ENCODE measurements at regions not wholly inside any gene's neighbourhood (a gene's known extent, or its start where the extent isn't known, plus 50 kb on each side); places are given as distances from the start of the nearest gene placed in this dataset.

GRCh38 chr16:85528528-85529387 is 84.4 kb upstream of the GSE1 start:
- Histone ChIP-seq H3K4me3 (ENCODE audit: low read depth, low read length) (no peak overlapping the region), H4K8ac (ENCODE audit: low read depth, low read length) (no peak overlapping the region), H3K4me1 (ENCODE audit: control insufficient read depth in 1 of 2, insufficient read depth in 2 of 2, low read length in 2 of 2) (peaks cover 27 to 31% of the 10 kb centered on the region in 2 experiments), H4K12ac (ENCODE audit: low read depth, low read length) (no peak overlapping the region), H2BK12ac (ENCODE audit: low read length) (no peak overlapping the region), H4K91ac (ENCODE audit: low read depth, low read length) (no peak overlapping the region), H3K79me2 (ENCODE audit: control insufficient read depth, insufficient read depth, low read length, poor library complexity) (peaks cover 3% of the 10 kb centered on the region), H3K27me3 (ENCODE audit: insufficient read depth, low read length) (no peaks in the 10 kb centered on the region), H3K36me3 (ENCODE audit: control insufficient read depth in 1 of 2, insufficient read depth in 2 of 2, low read length in 2 of 2) (no peaks in the 10 kb centered on the region), H3K4me2 (ENCODE audit: low read length) (no peak overlapping the region), H3K14ac (ENCODE audit: low read length) (no peak overlapping the region), H2AFZ (ENCODE audit: insufficient read depth, low read length, poor library complexity) (no peak overlapping the region), H3K9me3 (ENCODE audit: insufficient read depth, low read depth, low read length) (no peaks in the 10 kb centered on the region), H2BK5ac (ENCODE audit: low read depth, low read length, poor library complexity) (no peak overlapping the region), H3K79me1 (ENCODE audit: low read length) (peaks cover 27% of the 10 kb centered on the region), H3K4ac (ENCODE audit: low read depth, low read length) (no peak overlapping the region), H3K27ac (ENCODE audit: low read depth, low read length) (no peak overlapping the region), H2AK5ac (ENCODE audit: low read length) (no peak overlapping the region), H3K18ac (ENCODE audit: low read length) (no peak overlapping the region), H3K23ac (ENCODE audit: low read length) (no peak overlapping the region), H3K9ac (ENCODE audit: low read length) (no peak overlapping the region), H2BK120ac (ENCODE audit: insufficient read depth, low read length, poor library complexity) (peak overlapping the region; percentile 20)
- DNase-seq = peak in 1 of 2 donors; percentile 63
- no CpG with 5 or more reads among the region's 21 CpGs for WGBS (ENCODE audit: extremely low coverage, insufficient coverage, insufficient read length)

GRCh38 chr16:85529489-85530369 is 83.4 kb upstream of the GSE1 start:
- Histone ChIP-seq H3K4me1 (ENCODE audit: control insufficient read depth in 1 of 2, insufficient read depth in 2 of 2, low read length in 2 of 2) (peaks cover 18 to 22% of the 10 kb centered on the region in 2 experiments), H4K91ac (ENCODE audit: low read depth, low read length) (peak overlapping the region; percentile 22), H3K18ac (ENCODE audit: low read length) (peak overlapping the region; percentile 8), H3K4me2 (ENCODE audit: low read length) (no peak overlapping the region), H3K79me2 (ENCODE audit: control insufficient read depth, insufficient read depth, low read length, poor library complexity) (no peaks in the 10 kb centered on the region), H3K23ac (ENCODE audit: low read length) (no peak overlapping the region), H4K8ac (ENCODE audit: low read depth, low read length) (no peak overlapping the region), H2BK120ac (ENCODE audit: insufficient read depth, low read length, poor library complexity) (peak overlapping the region; percentile 10), H3K27me3 (ENCODE audit: insufficient read depth, low read length) (no peaks in the 10 kb centered on the region), H3K9me3 (ENCODE audit: insufficient read depth, low read depth, low read length) (no peaks in the 10 kb centered on the region), H3K14ac (ENCODE audit: low read length) (no peak overlapping the region), H4K12ac (ENCODE audit: low read depth, low read length) (no peak overlapping the region), H2AK5ac (ENCODE audit: low read length) (peak overlapping the region; percentile 65), H2BK5ac (ENCODE audit: low read depth, low read length, poor library complexity) (no peak overlapping the region), H2AFZ (ENCODE audit: insufficient read depth, low read length, poor library complexity) (no peak overlapping the region), H3K27ac (ENCODE audit: low read depth, low read length) (no peak overlapping the region), H3K36me3 (ENCODE audit: control insufficient read depth in 1 of 2, insufficient read depth in 2 of 2, low read length in 2 of 2) (no peaks in the 10 kb centered on the region), H3K79me1 (ENCODE audit: low read length) (peaks cover 18% of the 10 kb centered on the region), H3K9ac (ENCODE audit: low read length) (no peak overlapping the region), H2BK12ac (ENCODE audit: low read length) (peak overlapping the region; percentile 5), H3K4ac (ENCODE audit: low read depth, low read length) (no peak overlapping the region), H3K4me3 (ENCODE audit: low read depth, low read length) (no peak overlapping the region)
- WGBS (ENCODE audit: extremely low coverage, insufficient coverage, insufficient read length) = no CpG with 5 or more reads among the region's 20 CpGs
- no peak for DNase-seq

- H3K4me2 ChIP-seq (ENCODE audit: low read length) = no peak overlapping the region
- no peak overlapping the region for H3K9ac ChIP-seq (ENCODE audit: low read length)
- no peak overlapping the region for H2BK5ac ChIP-seq (ENCODE audit: low read depth, low read length, poor library complexity)
- no peak overlapping the region for H2BK120ac ChIP-seq (ENCODE audit: insufficient read depth, low read length, poor library complexity)
- no peak overlapping the region for H3K4me3 ChIP-seq (ENCODE audit: low read depth, low read length)
- no peaks in the 10 kb centered on the region for H3K79me2 ChIP-seq (ENCODE audit: control insufficient read depth, insufficient read depth, low read length, poor library complexity)
- H3K27ac ChIP-seq (ENCODE audit: low read depth, low read length) = no peak overlapping the region
- H3K27me3 ChIP-seq (ENCODE audit: insufficient read depth, low read length) = no peaks in the 10 kb centered on the region
- no CpG with 5 or more reads among the region's 10 CpGs for WGBS (ENCODE audit: extremely low coverage, insufficient coverage, insufficient read length)
- no peak overlapping the region for H4K91ac ChIP-seq (ENCODE audit: low read depth, low read length)
- no peak overlapping the region for H3K18ac ChIP-seq (ENCODE audit: low read length)
- no peak overlapping the region for H2AK5ac ChIP-seq (ENCODE audit: low read length)
- H2AFZ ChIP-seq (ENCODE audit: insufficient read depth, low read length, poor library complexity) = no peak overlapping the region
- no peak for DNase-seq
- no peaks in the 10 kb centered on the region for H3K36me3 ChIP-seq (ENCODE audit: control insufficient read depth in 1 of 2, insufficient read depth in 2 of 2, low read length in 2 of 2)
- no peak overlapping the region for H4K12ac ChIP-seq (ENCODE audit: low read depth, low read length)
- H3K23ac ChIP-seq (ENCODE audit: low read length) = no peak overlapping the region
- H3K14ac ChIP-seq (ENCODE audit: low read length) = no peak overlapping the region
- no peak overlapping the region for H4K8ac ChIP-seq (ENCODE audit: low read depth, low read length)
- H2BK12ac ChIP-seq (ENCODE audit: low read length) = no peak overlapping the region
- peaks cover 14% of the 10 kb centered on the region for H3K79me1 ChIP-seq (ENCODE audit: low read length)
- no peaks in the 10 kb centered on the region for H3K9me3 ChIP-seq (ENCODE audit: insufficient read depth, low read depth, low read length)
- H3K4me1 ChIP-seq (ENCODE audit: control insufficient read depth in 1 of 2, insufficient read depth in 2 of 2, low read length in 2 of 2) = peaks cover 15 to 16% of the 10 kb centered on the region in 2 experiments
- no peak overlapping the region for H3K4ac ChIP-seq (ENCODE audit: low read depth, low read length)
These were observed 82.8 kb upstream of the GSE1 start for GRCh38 chr16:85530370-85530739.

GRCh38 chr16:85531516-85531915 is 81.6 kb upstream of the GSE1 start:
- no peak for DNase-seq
- H4K12ac ChIP-seq (ENCODE audit: low read depth, low read length) = no peak overlapping the region
- H3K9me3 ChIP-seq (ENCODE audit: insufficient read depth, low read depth, low read length) = no peaks in the 10 kb centered on the region
- H3K4me1 ChIP-seq (ENCODE audit: control insufficient read depth in 1 of 2, insufficient read depth in 2 of 2, low read length in 2 of 2) = peaks cover 7 to 8% of the 10 kb centered on the region in 2 experiments
- H3K23ac ChIP-seq (ENCODE audit: low read length) = no peak overlapping the region
- no peak overlapping the region for H4K8ac ChIP-seq (ENCODE audit: low read depth, low read length)
- no peak overlapping the region for H3K4me2 ChIP-seq (ENCODE audit: low read length)
- no peak overlapping the region for H3K27ac ChIP-seq (ENCODE audit: low read depth, low read length)
- no peaks in the 10 kb centered on the region for H3K79me2 ChIP-seq (ENCODE audit: control insufficient read depth, insufficient read depth, low read length, poor library complexity)
- no peak overlapping the region for H2AK5ac ChIP-seq (ENCODE audit: low read length)
- no peak overlapping the region for H4K91ac ChIP-seq (ENCODE audit: low read depth, low read length)
- no peak overlapping the region for H3K9ac ChIP-seq (ENCODE audit: low read length)
- H3K18ac ChIP-seq (ENCODE audit: low read length) = no peak overlapping the region
- H2BK12ac ChIP-seq (ENCODE audit: low read length) = no peak overlapping the region
- H3K14ac ChIP-seq (ENCODE audit: low read length) = no peak overlapping the region
- H2BK120ac ChIP-seq (ENCODE audit: insufficient read depth, low read length, poor library complexity) = no peak overlapping the region
- no CpG with 5 or more reads among the region's 10 CpGs for WGBS (ENCODE audit: extremely low coverage, insufficient coverage, insufficient read length)
- H3K36me3 ChIP-seq (ENCODE audit: control insufficient read depth in 1 of 2, insufficient read depth in 2 of 2, low read length in 2 of 2) = no peaks in the 10 kb centered on the region
- H2AFZ ChIP-seq (ENCODE audit: insufficient read depth, low read length, poor library complexity) = no peak overlapping the region
- no peak overlapping the region for H3K4me3 ChIP-seq (ENCODE audit: low read depth, low read length)
- no peaks in the 10 kb centered on the region for H3K27me3 ChIP-seq (ENCODE audit: insufficient read depth, low read length)
- H3K79me1 ChIP-seq (ENCODE audit: low read length) = peaks cover 4% of the 10 kb centered on the region
- H2BK5ac ChIP-seq (ENCODE audit: low read depth, low read length, poor library complexity) = no peak overlapping the region
- H3K4ac ChIP-seq (ENCODE audit: low read depth, low read length) = no peak overlapping the region

Data from trophoblast cell (in vitro differentiated cells and primary cell).